ENCODE measurements at regions not wholly inside any gene's neighbourhood (a gene's known extent, or its start where the extent isn't known, plus 50 kb on each side); places are given as distances from the start of the nearest gene placed in this dataset.
"Not testable (repeated sequence)": the region's sequence is repeated elsewhere in the genome, so short reads cannot be mapped to it uniquely, and the experiment has no call there.

DNA sequence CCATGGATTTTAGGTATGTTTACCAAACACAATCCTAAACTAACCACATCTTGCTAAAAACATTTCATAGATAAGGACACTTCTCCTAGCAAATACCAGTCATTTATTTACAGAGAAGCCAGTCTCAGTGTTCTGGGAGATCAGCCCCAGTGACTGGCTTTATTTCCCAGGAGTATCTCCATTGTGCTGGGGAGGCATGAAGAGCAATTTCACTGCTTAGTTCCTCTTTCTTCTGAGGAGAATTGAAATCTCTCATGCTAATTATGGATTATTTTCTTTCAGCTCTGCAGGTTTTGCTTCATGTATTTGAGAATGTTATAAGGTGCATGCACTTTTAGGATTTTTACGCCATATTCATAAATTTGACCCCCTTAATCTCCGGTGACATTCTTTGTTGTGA, 67.8 kb downstream of the GOLGA6L22 start:
- TF ChIP-seq FOXM1 (IDR thresholded peaks at IDR 0.05; ENCODE audit: low read depth); NRF1 (IDR thresholded peaks at IDR 0.05; ENCODE audit: low read depth, low read length); CTCF (IDR thresholded peaks at IDR 0.05); POLR2AphosphoS5 (IDR thresholded peaks at IDR 0.05; ENCODE audit: low read depth, low read length); PBX3 (IDR thresholded peaks at IDR 0.05); RXRA (IDR thresholded peaks at IDR 0.05; ENCODE audit: borderline replicate concordance, low read depth): not testable (repeated sequence)
- TF ChIP-seq, protein P1, sequence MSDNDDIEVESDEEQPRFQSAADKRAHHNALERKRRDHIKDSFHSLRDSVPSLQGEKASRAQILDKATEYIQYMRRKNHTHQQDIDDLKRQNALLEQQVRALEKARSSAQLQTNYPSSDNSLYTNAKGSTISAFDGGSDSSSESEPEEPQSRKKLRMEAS (IDR thresholded peaks at IDR 0.05; ENCODE audit: low read depth), result not testable (repeated sequence)

All from SK-N-SH (cell line).